ENCODE measurements at regions not wholly inside any gene's neighbourhood (a gene's known extent, or its start where the extent isn't known, plus 50 kb on each side); places are given as distances from the start of the nearest gene placed in this dataset.

DNA sequence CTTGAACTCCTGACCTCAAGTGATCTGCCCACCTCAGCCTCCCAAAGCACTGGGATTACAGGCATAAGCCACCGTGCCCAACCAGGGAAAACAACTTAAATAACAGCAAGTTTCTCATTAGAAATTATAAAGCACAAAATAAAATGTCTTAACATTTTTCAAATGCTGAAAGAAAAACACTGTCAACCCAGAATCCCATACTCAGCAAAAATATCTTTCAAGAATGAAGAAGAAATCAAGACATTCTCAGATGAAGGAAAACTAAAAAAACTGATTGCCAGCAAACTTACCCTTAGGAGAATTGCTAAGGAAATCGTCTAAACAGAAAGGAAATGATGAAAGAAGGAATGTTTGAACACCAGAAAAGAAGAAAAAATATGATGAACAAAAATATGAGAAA lies 191.1 kb upstream of the NR5A2 start:
- Histone ChIP-seq H3K27me3 (replicated peaks in 1 of 2; ENCODE audit: control insufficient read depth in 2 of 2, insufficient read depth in 2 of 2, low read length in 1 of 2) (no peaks in the 10 kb centered on the region), H3K79me2 (ENCODE audit: control insufficient read depth, insufficient read depth, low read length) (no peaks in the 10 kb centered on the region), H3K9ac (ENCODE audit: control insufficient read depth, insufficient read depth, low read length) (no peak overlapping the region), H3K27ac (ENCODE audit: control insufficient read depth, insufficient read depth) (no peak overlapping the region), H3K9me3 (replicated peaks; ENCODE audit: control insufficient read depth, insufficient read depth, low read length) (no peaks in the 10 kb centered on the region), H4K20me1 (ENCODE audit: control insufficient read depth, insufficient read depth) (no peaks in the 10 kb centered on the region), H3K36me3 (ENCODE audit: control insufficient read depth in 2 of 2, insufficient read depth in 2 of 2, low read length in 1 of 2) (no peaks in the 10 kb centered on the region), H2AFZ (ENCODE audit: control insufficient read depth, low read depth, low read length) (no peak overlapping the region), H3K4me2 (ENCODE audit: control insufficient read depth, insufficient read depth) (no peak overlapping the region), H3K4me1 (ENCODE audit: control insufficient read depth, insufficient read depth, low read length) (no peaks in the 10 kb centered on the region), H3K4me3 (no peak overlapping the region)
- in situ Hi-C loops (cut with MboI) (no loop called here), intact Hi-C loops (cut with micrococcal nuclease; ENCODE audit: unreplicated experiment) (no loop called here)
- DNase-seq (ENCODE audit: low read depth, low spot score) (no peak), FAIRE-seq (no peak), ATAC-seq (no peak)
- ChIA-PET CTCF (no interaction called here), POLR2A (no interaction called here), RAD21 (ENCODE audit: unreplicated experiment) (no interaction called here), SMC1A (ENCODE audit: uncharacterized antibody, unreplicated experiment) (no interaction called here)
- WGBS (ENCODE audit: insufficient coverage, insufficient replicate concordance, low lambda C conversion rate, missing lambda C conversion rate), result 0% methylated on average over 2 of the region's 2 CpGs
- BruUV-seq (replicated peaks), result no TSS peak
- TF ChIP-seq, protein P1, sequence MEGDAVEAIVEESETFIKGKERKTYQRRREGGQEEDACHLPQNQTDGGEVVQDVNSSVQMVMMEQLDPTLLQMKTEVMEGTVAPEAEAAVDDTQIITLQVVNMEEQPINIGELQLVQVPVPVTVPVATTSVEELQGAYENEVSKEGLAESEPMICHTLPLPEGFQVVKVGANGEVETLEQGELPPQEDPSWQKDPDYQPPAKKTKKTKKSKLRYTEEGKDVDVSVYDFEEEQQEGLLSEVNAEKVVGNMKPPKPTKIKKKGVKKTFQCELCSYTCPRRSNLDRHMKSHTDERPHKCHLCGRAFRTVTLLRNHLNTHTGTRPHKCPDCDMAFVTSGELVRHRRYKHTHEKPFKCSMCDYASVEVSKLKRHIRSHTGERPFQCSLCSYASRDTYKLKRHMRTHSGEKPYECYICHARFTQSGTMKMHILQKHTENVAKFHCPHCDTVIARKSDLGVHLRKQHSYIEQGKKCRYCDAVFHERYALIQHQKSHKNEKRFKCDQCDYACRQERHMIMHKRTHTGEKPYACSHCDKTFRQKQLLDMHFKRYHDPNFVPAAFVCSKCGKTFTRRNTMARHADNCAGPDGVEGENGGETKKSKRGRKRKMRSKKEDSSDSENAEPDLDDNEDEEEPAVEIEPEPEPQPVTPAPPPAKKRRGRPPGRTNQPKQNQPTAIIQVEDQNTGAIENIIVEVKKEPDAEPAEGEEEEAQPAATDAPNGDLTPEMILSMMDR (IDR thresholded peaks at IDR 0.05 in 2 of 3, conservative IDR thresholded peaks at IDR 0.05 in 1 of 3; ENCODE audit: control insufficient read depth in 2 of 3, extremely low read depth in 1 of 3, insufficient read depth in 1 of 3, low read depth in 3 of 3, low read length in 3 of 3), result no peak
- TF ChIP-seq SIX5 (IDR thresholded peaks at IDR 0.05; ENCODE audit: low read depth, low read length, severe bottlenecking) (no peak), TBL1XR1 (IDR thresholded peaks at IDR 0.05; ENCODE audit: low read depth, low read length) (no peak), TCF3 (IDR thresholded peaks at IDR 0.05; ENCODE audit: borderline replicate concordance, insufficient read depth, low read depth, low read length) (no peak), KAT2A (conservative IDR thresholded peaks at IDR 0.05; ENCODE audit: control insufficient read depth, low read depth, low read length) (no peak), MTA3 (IDR thresholded peaks at IDR 0.05; ENCODE audit: borderline replicate concordance, low read length) (no peak), STAT3 (IDR thresholded peaks at IDR 0.05; ENCODE audit: low read depth, low read length) (no peak), ESRRA (IDR thresholded peaks at IDR 0.05; ENCODE audit: low read length) (no peak), NBN (IDR thresholded peaks at IDR 0.05) (no peak), POLR2A (IDR thresholded peaks at IDR 0.05; ENCODE audit: low read depth, low read length) (no peak), SREBF2 (IDR thresholded peaks at IDR 0.05; ENCODE audit: low read length) (no peak), BRCA1 (IDR thresholded peaks at IDR 0.05; ENCODE audit: low read depth, low read length) (no peak), YY1 (IDR thresholded peaks at IDR 0.05; ENCODE audit: low read depth, low read length) (no peak)
- TF ChIP-seq, protein P2, sequence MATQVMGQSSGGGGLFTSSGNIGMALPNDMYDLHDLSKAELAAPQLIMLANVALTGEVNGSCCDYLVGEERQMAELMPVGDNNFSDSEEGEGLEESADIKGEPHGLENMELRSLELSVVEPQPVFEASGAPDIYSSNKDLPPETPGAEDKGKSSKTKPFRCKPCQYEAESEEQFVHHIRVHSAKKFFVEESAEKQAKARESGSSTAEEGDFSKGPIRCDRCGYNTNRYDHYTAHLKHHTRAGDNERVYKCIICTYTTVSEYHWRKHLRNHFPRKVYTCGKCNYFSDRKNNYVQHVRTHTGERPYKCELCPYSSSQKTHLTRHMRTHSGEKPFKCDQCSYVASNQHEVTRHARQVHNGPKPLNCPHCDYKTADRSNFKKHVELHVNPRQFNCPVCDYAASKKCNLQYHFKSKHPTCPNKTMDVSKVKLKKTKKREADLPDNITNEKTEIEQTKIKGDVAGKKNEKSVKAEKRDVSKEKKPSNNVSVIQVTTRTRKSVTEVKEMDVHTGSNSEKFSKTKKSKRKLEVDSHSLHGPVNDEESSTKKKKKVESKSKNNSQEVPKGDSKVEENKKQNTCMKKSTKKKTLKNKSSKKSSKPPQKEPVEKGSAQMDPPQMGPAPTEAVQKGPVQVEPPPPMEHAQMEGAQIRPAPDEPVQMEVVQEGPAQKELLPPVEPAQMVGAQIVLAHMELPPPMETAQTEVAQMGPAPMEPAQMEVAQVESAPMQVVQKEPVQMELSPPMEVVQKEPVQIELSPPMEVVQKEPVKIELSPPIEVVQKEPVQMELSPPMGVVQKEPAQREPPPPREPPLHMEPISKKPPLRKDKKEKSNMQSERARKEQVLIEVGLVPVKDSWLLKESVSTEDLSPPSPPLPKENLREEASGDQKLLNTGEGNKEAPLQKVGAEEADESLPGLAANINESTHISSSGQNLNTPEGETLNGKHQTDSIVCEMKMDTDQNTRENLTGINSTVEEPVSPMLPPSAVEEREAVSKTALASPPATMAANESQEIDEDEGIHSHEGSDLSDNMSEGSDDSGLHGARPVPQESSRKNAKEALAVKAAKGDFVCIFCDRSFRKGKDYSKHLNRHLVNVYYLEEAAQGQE (IDR thresholded peaks at IDR 0.05; ENCODE audit: low read depth, low read length), result no peak
- TF ChIP-seq, protein P3, sequence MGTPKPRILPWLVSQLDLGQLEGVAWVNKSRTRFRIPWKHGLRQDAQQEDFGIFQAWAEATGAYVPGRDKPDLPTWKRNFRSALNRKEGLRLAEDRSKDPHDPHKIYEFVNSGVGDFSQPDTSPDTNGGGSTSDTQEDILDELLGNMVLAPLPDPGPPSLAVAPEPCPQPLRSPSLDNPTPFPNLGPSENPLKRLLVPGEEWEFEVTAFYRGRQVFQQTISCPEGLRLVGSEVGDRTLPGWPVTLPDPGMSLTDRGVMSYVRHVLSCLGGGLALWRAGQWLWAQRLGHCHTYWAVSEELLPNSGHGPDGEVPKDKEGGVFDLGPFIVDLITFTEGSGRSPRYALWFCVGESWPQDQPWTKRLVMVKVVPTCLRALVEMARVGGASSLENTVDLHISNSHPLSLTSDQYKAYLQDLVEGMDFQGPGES (IDR thresholded peaks at IDR 0.05), result no peak
- TF ChIP-seq, protein P4, sequence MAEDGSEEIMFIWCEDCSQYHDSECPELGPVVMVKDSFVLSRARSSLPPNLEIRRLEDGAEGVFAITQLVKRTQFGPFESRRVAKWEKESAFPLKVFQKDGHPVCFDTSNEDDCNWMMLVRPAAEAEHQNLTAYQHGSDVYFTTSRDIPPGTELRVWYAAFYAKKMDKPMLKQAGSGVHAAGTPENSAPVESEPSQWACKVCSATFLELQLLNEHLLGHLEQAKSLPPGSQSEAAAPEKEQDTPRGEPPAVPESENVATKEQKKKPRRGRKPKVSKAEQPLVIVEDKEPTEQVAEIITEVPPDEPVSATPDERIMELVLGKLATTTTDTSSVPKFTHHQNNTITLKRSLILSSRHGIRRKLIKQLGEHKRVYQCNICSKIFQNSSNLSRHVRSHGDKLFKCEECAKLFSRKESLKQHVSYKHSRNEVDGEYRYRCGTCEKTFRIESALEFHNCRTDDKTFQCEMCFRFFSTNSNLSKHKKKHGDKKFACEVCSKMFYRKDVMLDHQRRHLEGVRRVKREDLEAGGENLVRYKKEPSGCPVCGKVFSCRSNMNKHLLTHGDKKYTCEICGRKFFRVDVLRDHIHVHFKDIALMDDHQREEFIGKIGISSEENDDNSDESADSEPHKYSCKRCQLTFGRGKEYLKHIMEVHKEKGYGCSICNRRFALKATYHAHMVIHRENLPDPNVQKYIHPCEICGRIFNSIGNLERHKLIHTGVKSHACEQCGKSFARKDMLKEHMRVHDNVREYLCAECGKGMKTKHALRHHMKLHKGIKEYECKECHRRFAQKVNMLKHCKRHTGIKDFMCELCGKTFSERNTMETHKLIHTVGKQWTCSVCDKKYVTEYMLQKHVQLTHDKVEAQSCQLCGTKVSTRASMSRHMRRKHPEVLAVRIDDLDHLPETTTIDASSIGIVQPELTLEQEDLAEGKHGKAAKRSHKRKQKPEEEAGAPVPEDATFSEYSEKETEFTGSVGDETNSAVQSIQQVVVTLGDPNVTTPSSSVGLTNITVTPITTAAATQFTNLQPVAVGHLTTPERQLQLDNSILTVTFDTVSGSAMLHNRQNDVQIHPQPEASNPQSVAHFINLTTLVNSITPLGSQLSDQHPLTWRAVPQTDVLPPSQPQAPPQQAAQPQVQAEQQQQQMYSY (CRISPR knock-in tag; IDR thresholded peaks at IDR 0.05), result no peak
- TF ChIP-seq, protein P5, sequence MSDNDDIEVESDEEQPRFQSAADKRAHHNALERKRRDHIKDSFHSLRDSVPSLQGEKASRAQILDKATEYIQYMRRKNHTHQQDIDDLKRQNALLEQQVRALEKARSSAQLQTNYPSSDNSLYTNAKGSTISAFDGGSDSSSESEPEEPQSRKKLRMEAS (IDR thresholded peaks at IDR 0.05; ENCODE audit: low read depth, low read length), result no peak
